ENCODE measurements at regions not wholly inside any gene's neighbourhood (a gene's known extent, or its start where the extent isn't known, plus 50 kb on each side); places are given as distances from the start of the nearest gene placed in this dataset.
"Not testable (repeated sequence)": the region's sequence is repeated elsewhere in the genome, so short reads cannot be mapped to it uniquely, and the experiment has no call there.

- no peak for DNase-seq
Observed at GRCh38 chr18:60003610-60004185, 103.9 kb downstream of the PMAIP1 start.

- DNase-seq: no peak
Observed at GRCh38 chr18:59996370-59996966, 96.7 kb downstream of the PMAIP1 start.

DNA sequence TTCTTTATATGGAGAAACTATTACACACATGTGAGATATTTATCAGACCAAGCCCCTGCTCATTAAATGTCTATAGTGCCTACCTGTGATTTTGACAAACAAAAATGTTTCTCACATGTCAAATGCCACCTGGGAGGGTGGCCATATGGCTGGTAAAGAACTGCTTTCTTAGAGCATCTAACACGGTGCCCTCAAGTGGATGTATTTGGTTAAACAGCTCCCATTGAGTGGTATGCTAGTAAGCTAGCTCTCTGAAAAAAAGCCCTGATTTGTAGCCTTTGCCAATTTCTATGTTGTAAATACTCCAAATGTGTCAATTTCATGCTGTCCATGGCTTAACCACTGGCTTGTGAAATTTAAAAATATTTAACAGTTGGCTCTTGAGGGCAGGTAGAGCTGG, 94.6 kb downstream of the PMAIP1 start:
- DNase-seq: no peak

DNA sequence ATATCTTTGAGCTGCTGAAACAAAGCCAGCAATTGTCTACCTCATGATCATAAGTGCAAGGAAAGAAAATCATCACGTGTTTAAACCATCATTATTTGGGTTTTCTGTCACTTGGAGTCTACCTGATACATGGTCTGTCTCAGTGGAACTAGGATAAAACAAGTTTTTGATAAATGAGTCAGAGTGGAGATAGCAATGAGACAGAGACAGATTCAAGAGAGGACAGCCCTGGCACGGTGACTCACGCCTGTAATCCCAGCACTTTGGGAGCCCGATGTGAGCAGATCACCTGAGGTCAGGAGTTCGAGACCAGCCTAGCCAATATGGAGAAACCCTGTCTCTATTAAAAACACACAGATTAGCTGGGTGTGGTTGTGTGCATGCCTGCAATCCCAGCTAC, 93.8 kb downstream of the PMAIP1 start:
- no peak for DNase-seq

- DNase-seq: no peak
Observed at GRCh38 chr18:59990121-59990823, 90.5 kb downstream of the PMAIP1 start.

GRCh38 chr18:59988098-59988706, 88.4 kb downstream of the PMAIP1 start:
- DNase-seq: peak in 2 of 4 experiments; percentile 10 to 20

- DNase-seq: no peak
Observed at GRCh38 chr18:59987102-59987501, 87.3 kb downstream of the PMAIP1 start.

DNA sequence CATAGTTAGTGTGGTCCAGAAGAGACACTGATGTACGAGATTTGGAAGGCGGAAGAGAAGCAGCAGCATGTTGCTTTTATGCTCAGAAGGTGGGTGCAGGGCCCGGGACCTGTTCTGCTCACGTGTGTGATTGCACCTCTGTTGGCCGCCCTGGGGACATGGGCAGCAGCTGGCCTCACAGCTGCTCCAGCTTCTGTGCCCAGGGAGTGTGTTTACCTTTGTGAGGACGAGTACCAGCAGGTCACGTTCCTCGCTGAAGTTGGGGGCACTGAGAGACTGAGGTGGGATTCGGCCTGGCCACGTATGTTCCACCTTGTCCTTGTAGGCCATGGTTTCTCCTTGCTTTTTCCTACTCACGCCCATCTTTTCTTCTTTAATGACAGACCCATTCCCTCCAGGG, 86.3 kb downstream of the PMAIP1 start:
- DNase-seq: no peak

DNA sequence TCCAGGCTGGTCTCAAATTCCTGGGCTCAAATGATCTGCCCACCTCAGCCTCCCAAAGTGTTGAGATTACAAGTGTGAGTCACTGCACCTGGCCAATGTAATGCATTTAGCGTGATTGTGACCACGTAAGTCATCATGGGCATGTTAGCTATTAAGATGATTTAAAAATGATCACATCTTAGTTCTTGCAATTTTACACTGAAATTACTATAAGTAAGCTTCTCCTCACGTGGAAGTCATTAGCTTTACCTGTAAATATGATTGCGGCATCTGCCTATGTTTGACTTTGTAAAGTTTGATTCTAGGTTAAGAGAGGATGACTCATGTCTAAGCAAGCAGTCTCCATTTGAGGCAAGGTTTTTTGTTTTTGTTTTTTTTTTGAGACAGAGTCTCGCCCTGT, 85.5 kb downstream of the PMAIP1 start:
- no peak for DNase-seq

- DNase-seq: no peak
Observed at GRCh38 chr18:59983506-59983905, 83.7 kb downstream of the PMAIP1 start.

DNA sequence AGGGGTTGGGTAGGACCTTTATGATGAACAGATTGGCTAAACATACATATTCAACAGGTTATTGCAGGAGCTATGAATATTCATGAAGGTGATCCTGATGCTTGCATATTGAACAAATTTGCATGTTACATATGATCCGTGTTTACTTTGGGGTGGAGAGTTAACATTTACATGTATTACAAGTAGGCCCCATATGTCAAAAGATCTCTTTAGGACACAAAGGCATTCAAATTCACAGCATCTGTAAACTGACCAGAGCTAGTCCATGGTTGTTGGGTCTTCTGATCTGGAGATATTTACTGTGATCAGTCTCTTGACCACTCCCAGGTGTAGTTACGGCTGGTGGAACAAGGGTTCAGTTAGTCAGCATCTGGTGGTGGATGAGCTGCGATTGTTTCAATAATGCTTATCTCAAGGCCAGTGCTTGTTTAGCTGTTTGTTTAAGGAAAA, 80.4 kb downstream of the PMAIP1 start:
- no peak for DNase-seq

DNA sequence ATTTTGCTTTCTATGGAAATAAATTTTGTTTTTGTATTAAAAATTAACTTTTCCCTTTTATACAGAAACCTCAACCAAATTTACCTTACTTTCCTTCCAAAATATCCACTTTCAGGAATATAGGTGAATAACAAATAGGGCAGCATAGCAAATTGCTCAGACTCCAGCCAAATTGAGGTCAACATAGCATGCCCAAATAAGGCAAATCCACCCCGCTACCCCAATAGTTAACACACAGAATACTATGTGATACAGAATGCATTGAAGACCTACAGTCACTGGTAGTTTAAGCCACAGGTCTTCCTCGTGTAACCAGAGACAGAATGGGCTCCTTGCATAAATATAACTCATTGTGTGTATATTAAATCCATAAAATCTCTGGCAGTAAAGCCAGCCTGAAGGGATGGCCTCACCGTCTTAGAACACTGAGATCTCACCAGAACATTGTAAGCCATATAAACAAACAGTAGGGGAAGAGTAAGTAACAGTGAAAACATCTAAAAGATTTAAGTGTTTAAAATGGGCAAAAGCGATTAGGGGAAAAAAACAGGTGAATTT, 72.2 kb downstream of the PMAIP1 start:
- no peak for DNase-seq

GRCh38 chr18:59971144-59971543, 71.3 kb downstream of the PMAIP1 start:
- not testable (repeated sequence) for DNase-seq

DNA sequence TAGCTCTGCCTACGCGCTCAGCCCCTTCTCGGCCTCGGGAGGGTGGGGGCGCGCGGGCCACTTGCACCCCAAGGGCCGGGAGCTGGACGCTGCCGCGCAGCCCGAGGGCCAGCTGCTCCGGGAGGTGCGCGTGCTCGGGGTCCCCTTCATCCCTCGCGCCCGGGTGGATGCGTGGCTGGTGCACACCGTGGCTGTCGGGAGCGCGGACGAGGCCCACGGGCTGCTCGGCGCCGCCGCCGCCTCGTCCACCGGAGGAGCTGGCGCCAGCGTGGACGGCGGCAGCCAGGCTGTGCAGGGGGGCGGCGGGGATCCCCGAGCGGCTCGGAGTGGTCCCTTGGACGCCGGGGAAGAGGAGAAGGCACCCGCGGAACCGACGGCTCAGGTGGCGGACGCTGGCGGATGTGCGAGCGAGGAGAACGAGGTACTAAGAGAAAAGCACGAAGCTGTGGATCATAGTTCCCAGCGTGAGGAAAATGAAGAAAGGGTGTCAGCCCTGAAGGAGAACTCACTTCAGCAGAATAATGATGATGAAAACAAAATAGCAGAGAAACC, 69.8 kb downstream of the PMAIP1 start:
- DNase-seq: not testable (repeated sequence)

DNA sequence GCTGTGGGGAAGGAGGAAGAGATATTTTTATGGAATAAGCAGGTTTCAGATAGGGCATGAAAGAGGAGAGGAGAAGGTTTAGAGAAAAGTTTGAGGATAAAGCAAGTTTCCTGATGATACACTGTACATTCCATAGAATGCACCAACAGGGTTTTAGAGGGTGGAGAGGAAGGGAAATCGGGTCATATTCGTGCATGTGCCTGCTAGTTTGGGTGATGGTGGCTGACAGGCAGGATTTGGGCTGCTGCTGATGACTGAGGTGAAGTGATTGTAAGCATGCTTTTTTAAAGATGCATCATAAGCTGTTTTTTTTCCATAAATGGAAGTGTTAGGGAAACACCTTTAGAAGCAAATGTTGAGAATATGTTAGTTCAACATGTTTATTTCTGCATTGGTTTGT, 68.8 kb downstream of the PMAIP1 start:
- no peak for DNase-seq

DNA sequence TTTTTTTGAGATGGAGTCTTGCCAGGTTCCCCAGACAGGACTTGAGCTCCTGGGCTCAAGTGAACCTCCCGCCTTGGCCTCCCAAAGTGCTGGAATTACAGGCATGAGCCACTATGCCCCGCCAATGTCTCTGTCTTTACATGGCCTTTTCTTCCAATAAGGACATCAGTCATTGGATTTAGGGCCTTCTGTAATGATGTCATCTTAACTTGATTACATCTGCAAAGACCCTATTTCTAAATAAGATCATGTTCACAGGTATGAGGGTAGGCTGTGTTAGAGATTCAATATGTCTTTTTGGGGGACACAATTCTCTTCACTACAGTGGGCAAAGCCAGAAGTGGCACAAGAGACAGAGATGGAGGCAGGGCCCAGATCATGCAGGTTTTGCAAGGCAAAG, 68.1 kb downstream of the PMAIP1 start:
- DNase-seq: no peak

- no peak for DNase-seq
Observed at GRCh38 chr18:59966913-59967312, 67.1 kb downstream of the PMAIP1 start.

GRCh38 chr18:59963229-59963628, 63.4 kb downstream of the PMAIP1 start:
- no peak for DNase-seq

DNA sequence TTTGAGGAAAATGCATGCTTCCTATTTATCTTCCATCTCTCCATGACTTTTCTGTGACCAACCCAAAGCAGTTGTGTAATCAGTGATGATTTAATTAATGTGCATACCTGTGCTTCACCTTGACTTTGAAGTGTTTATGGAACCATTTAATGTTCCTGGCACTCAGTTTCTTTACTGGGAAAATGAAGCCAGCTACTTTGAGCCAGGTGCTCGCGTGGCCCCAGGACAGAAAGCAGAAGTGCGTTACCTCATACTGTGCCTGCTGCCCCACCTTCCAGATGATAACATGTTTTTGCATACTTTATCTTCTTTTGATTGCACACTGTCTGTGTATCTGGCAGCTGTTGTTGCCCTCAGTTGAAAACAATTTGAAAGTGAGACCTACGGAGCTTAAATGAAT, 61.3 kb downstream of the PMAIP1 start:
- DNase-seq: no peak

GRCh38 chr18:59960272-59960671, 60.5 kb downstream of the PMAIP1 start:
- no peak for DNase-seq

DNA sequence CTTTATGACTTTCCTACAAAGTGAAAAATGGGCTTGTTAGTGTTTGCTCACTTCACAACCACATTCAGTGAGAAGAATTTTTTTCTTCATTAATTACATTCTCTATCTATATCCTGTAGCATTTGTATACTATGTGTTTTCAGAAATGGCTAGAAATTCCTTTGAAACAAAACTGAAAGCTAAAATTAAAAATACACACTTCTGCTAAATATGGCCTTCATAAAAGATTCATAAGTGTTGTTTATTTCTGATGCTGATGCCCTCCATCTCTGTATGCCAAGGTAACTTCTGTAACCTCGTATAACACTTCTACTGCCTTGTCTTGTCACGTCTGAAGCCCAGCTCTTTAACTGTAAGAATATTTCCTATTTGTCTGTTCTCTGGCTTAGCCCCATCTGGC, 59.8 kb downstream of the PMAIP1 start:
- DNase-seq: no peak

GRCh38 chr18:59959073-59959472, 59.3 kb downstream of the PMAIP1 start:
- no peak for DNase-seq

- no peak for DNase-seq
Observed at GRCh38 chr18:59957957-59958356, 58.2 kb downstream of the PMAIP1 start.
